Karpas-422 (cell line): ENCODE measurements at regions not wholly inside any gene's neighbourhood (a gene's known extent, or its start where the extent isn't known, plus 50 kb on each side); places are given as distances from the start of the nearest gene placed in this dataset.
A peak's percentile ranks its signal among the peaks of the same experiment; 100 is the strongest.

Experiments
- DNase-seq: peaks from one replicate; pipeline ENCODE4 v3.0.0-alpha.2; 2015
- H2AFZ ChIP-seq: fragments of 200-600 bp; sonication (generic); 2 replicates; pipeline ENCODE4 v1.6.1; 2014; ENCODE audit warnings: antibody characterized with exemption, low read length, mixed read lengths
- H3K27ac ChIP-seq: fragments of 200-600 bp; sonication (generic); 2 replicates; pipeline ENCODE4 v1.5.1; 2014; ENCODE audit warnings: mild to moderate bottlenecking, low read length, moderate library complexity
- H3K27me3 ChIP-seq: fragments of 200-600 bp; sonication (generic); 2 replicates; pipeline ENCODE4 v1.6.1; 2014; ENCODE audit warnings: low read length, mixed read lengths
- H3K36me3 ChIP-seq: fragments of 200-600 bp; sonication (generic); 2 replicates; pipeline ENCODE4 v1.6.1; 2014; ENCODE audit warnings: low read length, mixed read lengths; ENCODE audit not compliant: insufficient read depth
- H3K4me1 ChIP-seq: fragments of 200-600 bp; sonication (generic); 2 replicates; pipeline ENCODE4 v1.6.1; 2014; ENCODE audit warnings: mild to moderate bottlenecking, low read length, mixed read lengths
- H3K4me2 ChIP-seq: fragments of 200-600 bp; sonication (generic); 2 replicates; pipeline ENCODE4 v1.6.1; 2014; ENCODE audit warnings: low read length, low read depth, mild to moderate bottlenecking; ENCODE audit not compliant: poor library complexity, severe bottlenecking
- H3K4me3 ChIP-seq: fragments of 200-600 bp; sonication (generic); 2 replicates; pipeline ENCODE4 v1.5.1; 2014; ENCODE audit warnings: mild to moderate bottlenecking, antibody characterized with exemption, low read length, mixed read lengths
- H3K79me2 ChIP-seq: fragments of 200-600 bp; sonication (generic); 2 replicates; pipeline ENCODE4 v1.6.1; 2014; ENCODE audit warnings: mild to moderate bottlenecking, low read length, mixed read lengths
- H3K9ac ChIP-seq: fragments of 200-600 bp; sonication (generic); 2 replicates; pipeline ENCODE4 v1.6.0; 2014; ENCODE audit warnings: low read length
- H3K9me2 ChIP-seq: fragments of 200-600 bp; sonication (generic), shearing (Covaris generic); replicated peaks from 2 replicates; pipeline ENCODE4 v1.6.0; 2014; ENCODE audit warnings: mild to moderate bottlenecking, low read length, moderate library complexity; ENCODE audit not compliant: insufficient read depth
- H3K9me3 ChIP-seq: fragments of 300-700, 200-600 bp; sonication (generic); 2 replicates; pipeline ENCODE4 v1.6.1; 2014; ENCODE audit warnings: low read length, mixed read lengths
- H4K20me1 ChIP-seq: fragments of 200-600 bp; sonication (generic); 2 replicates; pipeline ENCODE4 v1.6.1; 2014; ENCODE audit warnings: mild to moderate bottlenecking, antibody characterized with exemption, low read length, low read depth; ENCODE audit not compliant: insufficient read depth

GRCh38 chr5:26232706-26233105 lies 805.7 kb downstream of the CDH9 start:
- Histone ChIP-seq H3K9me2 (no peaks in the 10 kb centered on the region), H3K9me3 (no peaks in the 10 kb centered on the region), H4K20me1 (no peaks in the 10 kb centered on the region), H3K79me2 (no peaks in the 10 kb centered on the region), H3K4me1 (no peaks in the 10 kb centered on the region), H3K36me3 (no peaks in the 10 kb centered on the region), H3K4me2 (no peak overlapping the region), H3K9ac (no peak overlapping the region), H3K27ac (no peak overlapping the region), H3K4me3 (no peak overlapping the region), H2AFZ (no peak overlapping the region), H3K27me3 (no peaks in the 10 kb centered on the region)
- DNase-seq, result no peak

- no peaks in the 10 kb centered on the region for H3K9me3 ChIP-seq
- no peak for DNase-seq
- H3K27me3 ChIP-seq, result no peaks in the 10 kb centered on the region
- no peak overlapping the region for H3K27ac ChIP-seq
- no peaks in the 10 kb centered on the region for H4K20me1 ChIP-seq
- no peaks in the 10 kb centered on the region for H3K79me2 ChIP-seq
- H3K4me2 ChIP-seq, result no peak overlapping the region
- no peak overlapping the region for H3K9ac ChIP-seq
- no peaks in the 10 kb centered on the region for H3K9me2 ChIP-seq
- H2AFZ ChIP-seq, result no peak overlapping the region
- no peak overlapping the region for H3K4me3 ChIP-seq
- H3K4me1 ChIP-seq, result peaks cover 7% of the 10 kb centered on the region
- H3K36me3 ChIP-seq, result no peaks in the 10 kb centered on the region
Observed at GRCh38 chr5:26231316-26231715, 807.1 kb downstream of the CDH9 start.

- Histone ChIP-seq H4K20me1 (no peaks in the 10 kb centered on the region), H3K36me3 (no peaks in the 10 kb centered on the region), H2AFZ (no peak overlapping the region), H3K27ac (no peak overlapping the region), H3K9me2 (no peaks in the 10 kb centered on the region), H3K9me3 (no peaks in the 10 kb centered on the region), H3K4me3 (no peak overlapping the region), H3K4me1 (peaks cover 11% of the 10 kb centered on the region), H3K27me3 (no peaks in the 10 kb centered on the region), H3K9ac (no peak overlapping the region), H3K79me2 (no peaks in the 10 kb centered on the region), H3K4me2 (no peak overlapping the region)
- no peak for DNase-seq
Observed at GRCh38 chr5:26229848-26230247, 808.5 kb downstream of the CDH9 start.

DNA sequence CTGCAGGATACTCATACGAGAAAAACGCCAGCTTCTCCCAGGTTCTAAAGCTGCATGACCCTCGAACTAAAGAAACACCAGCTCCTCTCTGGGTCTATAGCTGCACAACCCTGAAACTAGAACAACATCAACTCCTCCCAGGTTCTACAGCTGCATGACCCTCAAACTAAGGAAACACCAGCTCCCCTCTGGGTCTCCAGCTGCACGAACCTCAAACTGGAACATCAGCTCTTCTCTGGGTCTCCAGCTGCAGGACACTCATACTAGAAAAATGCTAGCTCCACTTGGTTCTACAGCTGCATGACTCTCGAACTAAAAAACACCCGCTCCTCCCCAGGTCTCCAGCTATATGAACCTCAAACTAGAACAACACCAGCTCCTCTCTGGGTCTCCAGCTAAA lies 811.1 kb downstream of the CDH9 start:
- Histone ChIP-seq H3K4me3 (no peak overlapping the region), H3K9me2 (no peaks in the 10 kb centered on the region), H4K20me1 (no peaks in the 10 kb centered on the region), H3K27ac (no peak overlapping the region), H3K4me1 (peaks cover 11% of the 10 kb centered on the region), H3K79me2 (no peaks in the 10 kb centered on the region), H2AFZ (peak overlapping the region; percentile 84), H3K27me3 (no peaks in the 10 kb centered on the region), H3K9ac (no peak overlapping the region), H3K4me2 (no peak overlapping the region), H3K9me3 (no peaks in the 10 kb centered on the region), H3K36me3 (no peaks in the 10 kb centered on the region)
- no peak for DNase-seq

DNA sequence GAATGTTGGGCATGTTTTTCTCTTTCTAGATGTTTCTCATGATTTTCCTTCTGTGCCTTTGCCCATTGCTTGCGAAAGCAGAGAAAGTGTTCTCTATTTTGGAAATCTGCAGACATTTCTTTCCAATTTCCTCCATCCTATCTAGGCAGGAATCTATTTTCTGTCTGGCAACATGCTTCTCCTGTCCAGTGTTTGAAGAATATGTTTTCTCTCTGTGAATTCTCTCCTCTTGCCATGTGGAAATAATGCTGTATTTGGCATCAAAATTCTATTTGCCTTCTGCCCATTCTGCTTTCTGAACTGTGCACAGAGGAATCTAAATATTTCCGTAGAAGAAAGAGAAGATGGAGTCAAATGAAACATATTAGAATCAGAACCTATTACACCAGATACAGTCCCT lies 833.3 kb downstream of the CDH9 start:
- no peak overlapping the region for H3K27ac ChIP-seq
- H3K9me3 ChIP-seq, result no peaks in the 10 kb centered on the region
- no peaks in the 10 kb centered on the region for H4K20me1 ChIP-seq
- peak overlapping the region; percentile 8; the same call in 1 of the 2 replicates for H2AFZ ChIP-seq
- no peak overlapping the region for H3K4me2 ChIP-seq
- no peaks in the 10 kb centered on the region for H3K27me3 ChIP-seq
- H3K4me3 ChIP-seq, result no peak overlapping the region
- DNase-seq, result no peak
- H3K36me3 ChIP-seq, result no peaks in the 10 kb centered on the region
- no peaks in the 10 kb centered on the region for H3K4me1 ChIP-seq
- H3K9ac ChIP-seq, result no peak overlapping the region
- H3K9me2 ChIP-seq, result no peaks in the 10 kb centered on the region
- H3K79me2 ChIP-seq, result no peaks in the 10 kb centered on the region

- Histone ChIP-seq H3K4me2 (no peak overlapping the region), H3K9me3 (no peaks in the 10 kb centered on the region), H4K20me1 (no peaks in the 10 kb centered on the region), H3K9me2 (no peaks in the 10 kb centered on the region), H3K27me3 (no peaks in the 10 kb centered on the region), H3K4me1 (no peaks in the 10 kb centered on the region), H3K27ac (no peak overlapping the region), H2AFZ (peak overlapping the region; percentile 41; the same call in 1 of the 2 replicates), H3K4me3 (no peak overlapping the region), H3K9ac (no peak overlapping the region), H3K36me3 (no peaks in the 10 kb centered on the region), H3K79me2 (no peaks in the 10 kb centered on the region)
- no peak for DNase-seq
Observed at GRCh38 chr5:26193626-26194025, 844.8 kb downstream of the CDH9 start.

DNA sequence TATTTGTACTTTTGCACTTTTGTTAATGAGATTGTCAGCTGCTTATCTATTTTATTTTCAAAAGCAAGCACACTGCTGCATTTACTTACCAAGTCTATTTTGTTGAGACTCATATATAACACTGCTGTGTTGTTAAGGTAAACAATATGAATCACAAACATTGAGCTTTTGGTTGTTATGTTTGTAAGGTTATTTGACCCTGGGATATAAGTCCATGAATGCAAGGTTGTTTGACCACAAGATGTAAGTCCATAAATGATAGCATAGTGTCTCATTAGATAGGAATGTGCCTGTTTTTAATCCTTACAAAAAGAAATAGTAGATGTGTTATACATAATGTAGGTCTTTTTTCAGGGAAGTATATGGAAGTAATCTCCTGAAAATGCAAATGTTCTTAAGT lies 845.9 kb downstream of the CDH9 start:
- Histone ChIP-seq H3K79me2 (no peaks in the 10 kb centered on the region), H3K9ac (no peak overlapping the region), H3K27ac (no peak overlapping the region), H4K20me1 (no peaks in the 10 kb centered on the region), H2AFZ (no peak overlapping the region), H3K36me3 (no peaks in the 10 kb centered on the region), H3K4me3 (no peak overlapping the region), H3K27me3 (no peaks in the 10 kb centered on the region), H3K4me1 (no peaks in the 10 kb centered on the region), H3K4me2 (no peak overlapping the region), H3K9me3 (no peaks in the 10 kb centered on the region), H3K9me2 (no peaks in the 10 kb centered on the region)
- no peak for DNase-seq

DNA sequence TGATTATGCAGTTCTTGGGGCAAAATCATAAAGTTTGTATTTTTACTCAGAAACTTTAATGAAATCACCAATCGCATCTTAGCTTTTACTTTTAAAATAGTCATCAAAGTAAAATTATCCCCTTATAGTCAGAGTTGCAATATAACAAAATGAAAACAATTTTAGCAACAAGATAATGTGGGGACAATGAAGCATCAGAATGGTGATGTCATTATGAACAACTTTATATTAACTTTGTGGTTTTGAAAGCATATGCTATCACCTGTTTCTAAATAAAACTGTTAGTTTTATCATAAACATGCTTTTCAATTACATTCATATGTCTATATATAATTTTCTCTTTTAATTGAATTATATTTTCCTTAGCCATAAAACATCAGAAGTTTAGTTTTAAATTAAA lies 856.8 kb downstream of the CDH9 start:
- no peak overlapping the region for H3K4me3 ChIP-seq

GRCh38 chr5:26148569-26149107 lies 889.7 kb downstream of the CDH9 start:
- Histone ChIP-seq H2AFZ (no peak overlapping the region), H3K79me2 (no peaks in the 10 kb centered on the region), H3K4me3 (no peak overlapping the region), H3K9me3 (peaks cover 16% of the 10 kb centered on the region; the same call in 1 of the 2 replicates), H3K4me1 (no peaks in the 10 kb centered on the region), H4K20me1 (no peaks in the 10 kb centered on the region), H3K27ac (no peak overlapping the region), H3K27me3 (no peaks in the 10 kb centered on the region), H3K9ac (no peak overlapping the region), H3K4me2 (no peak overlapping the region), H3K36me3 (no peaks in the 10 kb centered on the region), H3K9me2 (no peaks in the 10 kb centered on the region)
- DNase-seq, result no peak

More for the DNA sequence above, 856.8 kb downstream of the CDH9 start:
- no peaks in the 10 kb centered on the region for H3K79me2 ChIP-seq
- H3K27me3 ChIP-seq, result no peaks in the 10 kb centered on the region
- H3K27ac ChIP-seq, result no peak overlapping the region
- H3K4me1 ChIP-seq, result no peaks in the 10 kb centered on the region
- H3K9me3 ChIP-seq, result no peaks in the 10 kb centered on the region
- H3K36me3 ChIP-seq, result no peaks in the 10 kb centered on the region
- H4K20me1 ChIP-seq, result no peaks in the 10 kb centered on the region
- H3K9me2 ChIP-seq, result no peaks in the 10 kb centered on the region
- no peak overlapping the region for H3K4me2 ChIP-seq
- DNase-seq, result no peak
- H2AFZ ChIP-seq, result no peak overlapping the region
- H3K9ac ChIP-seq, result no peak overlapping the region
